PC-9 (cell line): ENCODE measurements at regions not wholly inside any gene's neighbourhood (a gene's known extent, or its start where the extent isn't known, plus 50 kb on each side); places are given as distances from the start of the nearest gene placed in this dataset.
A peak's percentile ranks its signal among the peaks of the same experiment; 100 is the strongest.

Experiments
- BruUV-seq: library from RNA; stranded (reverse); fragments of 400-500 nt; replicated peaks from 2 replicates; lab custom pipeline; 2021; lab: Mats Ljungman, UMichigan
- CTCF ChIA-PET: fragments of 300-600 bp; sonication (Branson Sonifier 250); formaldehyde crosslinking; loops from one replicate; lab custom pipeline; 2022; ENCODE audit warnings: antibody characterized with exemption; lab: Charles Lee
- POLR2A ChIA-PET: fragments of 300-600 bp; sonication (Branson Sonifier 250); formaldehyde crosslinking; loops from one replicate; lab custom pipeline; 2022; ENCODE audit warnings: antibody characterized with exemption; ENCODE audit not compliant: unreplicated experiment; lab: Charles Lee
- DNase-seq, 2 experiments: peaks; one replicate each; pipeline versions ENCODE4 v3.0.0 to v3.0.0-alpha.2; 2015 to 2022; ENCODE audit warnings: mixed read lengths in 1 of 2
- H2AFZ ChIP-seq: fragments of 200-600 bp; sonication (generic); 2 replicates; pipeline ENCODE4 v1.8.1; 2017; ENCODE audit warnings: antibody characterized with exemption
- H3F3A ChIP-seq: fragments of 200-600 bp; sonication (generic); 2 replicates; pipeline ENCODE4 v1.8.1; 2017; ENCODE audit warnings: antibody characterized with exemption, mild to moderate bottlenecking, low read depth; ENCODE audit not compliant: insufficient read depth
- H3K27ac ChIP-seq: fragments of 200-600 bp; sonication (generic); 2 replicates; pipeline ENCODE4 v1.6.1; 2016; ENCODE audit warnings: mixed run types
- H3K27me3 ChIP-seq: fragments of 200-600 bp; sonication (generic); 2 replicates; pipeline ENCODE4 v1.6.1; 2016; ENCODE audit warnings: low read depth, mixed run types; ENCODE audit not compliant: insufficient read depth
- H3K36me3 ChIP-seq: fragments of 200-600 bp; sonication (generic); 2 replicates; pipeline ENCODE4 v1.6.1; 2016; ENCODE audit warnings: low read depth, mixed run types
- H3K4me1 ChIP-seq: fragments of 200-600 bp; sonication (generic); replicated peaks from 2 replicates; pipeline ENCODE4 v1.6.1; 2016; ENCODE audit warnings: mixed run types; ENCODE audit not compliant: insufficient read depth
- H3K4me2 ChIP-seq: fragments of 200-600 bp; sonication (generic); 2 replicates; pipeline ENCODE4 v1.6.1; 2017; ENCODE audit warnings: mixed run types
- H3K4me3 ChIP-seq: fragments of 200-600 bp; sonication (generic); 2 replicates; pipeline ENCODE4 v1.6.1; 2016; ENCODE audit warnings: mixed run types
- H3K79me2 ChIP-seq: fragments of 200-600 bp; sonication (generic); 2 replicates; pipeline ENCODE4 v1.6.1; 2017; ENCODE audit warnings: low read depth, mixed run types
- H3K9me2 ChIP-seq: fragments of 200-600 bp; sonication (generic); 2 replicates; pipeline ENCODE4 v1.8.1; 2017; ENCODE audit warnings: mild to moderate bottlenecking; ENCODE audit not compliant: insufficient read depth
- H3K9me3 ChIP-seq: fragments of 200-600 bp; sonication (generic); 2 replicates; pipeline ENCODE4 v1.8.1; 2016; ENCODE audit warnings: low read depth; ENCODE audit not compliant: insufficient read depth
- H4K20me1 ChIP-seq: fragments of 200-600 bp; sonication (generic); 2 replicates; pipeline ENCODE4 v1.8.1; 2017; ENCODE audit not compliant: insufficient read depth
- EZH2 ChIP-seq: fragments of 200-600 bp; sonication (generic); IDR thresholded peaks from 2 replicates; pipeline ENCODE4 v1.8.0; 2017; ENCODE audit warnings: antibody characterized with exemption, low read depth
- intact Hi-C: fragments of 100-400 bp; cut with micrococcal nuclease; formaldehyde crosslinking; loops from one replicate; pipeline ENCODE4 v1.10.0; 2022; ENCODE audit not compliant: unreplicated experiment
- TF ChIP-seq, protein P1 (sequence below): fragments of 200-600 bp; sonication (generic); conservative IDR thresholded peaks from 2 replicates; pipeline ENCODE4 v1.6.1; 2017; ENCODE audit warnings: mixed run types, antibody characterized with exemption, mild to moderate bottlenecking, moderate library complexity

DNA sequence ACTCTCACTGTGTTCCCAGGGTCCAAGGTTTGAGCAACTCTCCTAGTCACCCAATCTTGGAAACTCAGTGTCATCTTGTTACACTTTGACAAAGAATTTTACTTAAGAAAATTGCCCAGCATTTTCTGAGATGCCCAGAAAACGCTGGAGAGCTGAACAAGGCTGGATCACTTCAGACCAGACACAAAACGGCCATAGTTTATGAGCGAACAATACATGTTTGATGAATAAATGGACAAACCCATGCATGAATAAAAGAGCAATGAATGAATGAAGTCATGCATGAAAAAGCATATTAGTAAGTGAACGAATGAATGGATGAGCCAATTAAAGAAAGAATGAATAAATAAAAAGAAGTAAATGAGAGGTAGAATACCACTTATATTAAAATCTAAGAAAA, 103.8 kb downstream of the MATN1 start:
- Histone ChIP-seq H4K20me1 (no peaks in the 10 kb centered on the region), H3K27ac (peak overlapping the region; percentile 85; the same call in 1 of the 2 replicates), H3K79me2 (no peaks in the 10 kb centered on the region), H3K36me3 (no peaks in the 10 kb centered on the region), H3K4me3 (no peak overlapping the region), H3K9me3 (no peaks in the 10 kb centered on the region), H3K9me2 (no peaks in the 10 kb centered on the region), H3F3A (peaks cover 17% of the 10 kb centered on the region; the same call in 1 of the 2 replicates), H3K4me1 (peaks cover 32% of the 10 kb centered on the region), H3K27me3 (no peaks in the 10 kb centered on the region), H3K4me2 (0 out of 2 replicates have a peak overlapping the region, but pooled peaks have one; percentile 60), H2AFZ (no peak overlapping the region)
- no peak for TF ChIP-seq EZH2
- TF ChIP-seq, protein P1, sequence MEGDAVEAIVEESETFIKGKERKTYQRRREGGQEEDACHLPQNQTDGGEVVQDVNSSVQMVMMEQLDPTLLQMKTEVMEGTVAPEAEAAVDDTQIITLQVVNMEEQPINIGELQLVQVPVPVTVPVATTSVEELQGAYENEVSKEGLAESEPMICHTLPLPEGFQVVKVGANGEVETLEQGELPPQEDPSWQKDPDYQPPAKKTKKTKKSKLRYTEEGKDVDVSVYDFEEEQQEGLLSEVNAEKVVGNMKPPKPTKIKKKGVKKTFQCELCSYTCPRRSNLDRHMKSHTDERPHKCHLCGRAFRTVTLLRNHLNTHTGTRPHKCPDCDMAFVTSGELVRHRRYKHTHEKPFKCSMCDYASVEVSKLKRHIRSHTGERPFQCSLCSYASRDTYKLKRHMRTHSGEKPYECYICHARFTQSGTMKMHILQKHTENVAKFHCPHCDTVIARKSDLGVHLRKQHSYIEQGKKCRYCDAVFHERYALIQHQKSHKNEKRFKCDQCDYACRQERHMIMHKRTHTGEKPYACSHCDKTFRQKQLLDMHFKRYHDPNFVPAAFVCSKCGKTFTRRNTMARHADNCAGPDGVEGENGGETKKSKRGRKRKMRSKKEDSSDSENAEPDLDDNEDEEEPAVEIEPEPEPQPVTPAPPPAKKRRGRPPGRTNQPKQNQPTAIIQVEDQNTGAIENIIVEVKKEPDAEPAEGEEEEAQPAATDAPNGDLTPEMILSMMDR = no peak
- DNase-seq = no peak
- no TSS peak for BruUV-seq
- POLR2A ChIA-PET = no interaction called here
- intact Hi-C loops = loop anchor here (2.0 kb wide), 1 partner anchor 97 kb away; no protein-coding TSS in a partner anchor
- CTCF ChIA-PET = no interaction called here

GRCh38 chr1:30618335-30618747, 105.0 kb downstream of the MATN1 start:
- Histone ChIP-seq H3K9me2 (no peaks in the 10 kb centered on the region), H3F3A (peaks cover 17% of the 10 kb centered on the region; the same call in 1 of the 2 replicates), H3K4me1 (peaks cover 37% of the 10 kb centered on the region), H3K9me3 (no peaks in the 10 kb centered on the region), H3K27ac (peak overlapping the region; percentile 85), H4K20me1 (no peaks in the 10 kb centered on the region), H3K27me3 (no peaks in the 10 kb centered on the region), H3K4me2 (peak overlapping the region; percentile 60), H3K36me3 (no peaks in the 10 kb centered on the region), H3K4me3 (no peak overlapping the region), H3K79me2 (no peaks in the 10 kb centered on the region), H2AFZ (no peak overlapping the region)
- DNase-seq = peak; percentile 84 to 89
- no peak for TF ChIP-seq EZH2
- TF ChIP-seq, protein P1 = no peak
- ChIA-PET POLR2A (no interaction called here), CTCF (no interaction called here)
- intact Hi-C loops = loop anchor here (1.0 to 2.0 kb wide), 2 partner anchors 67 to 96 kb away; no protein-coding TSS in a partner anchor
- BruUV-seq = no TSS peak

- POLR2A ChIA-PET = no interaction called here
These were observed 106.6 kb downstream of the MATN1 start for GRCh38 chr1:30616759-30617158.

More at GRCh38 chr1:30616759-30617158, 106.6 kb downstream of the MATN1 start:
- H3K4me3 ChIP-seq = no peak overlapping the region
- intact Hi-C loops = no loop called here
- peaks cover 17% of the 10 kb centered on the region; the same call in 1 of the 2 replicates for H3F3A ChIP-seq
- no peaks in the 10 kb centered on the region for H3K36me3 ChIP-seq
- TF ChIP-seq EZH2 = no peak
- TF ChIP-seq, protein P1 = no peak
- CTCF ChIA-PET = no interaction called here
- no peak for DNase-seq
- no peaks in the 10 kb centered on the region for H3K27me3 ChIP-seq
- no peaks in the 10 kb centered on the region for H3K9me3 ChIP-seq
- no peak overlapping the region for H2AFZ ChIP-seq
- no peaks in the 10 kb centered on the region for H3K79me2 ChIP-seq
- BruUV-seq = no TSS peak
- H3K4me2 ChIP-seq = no peak overlapping the region
- no peak overlapping the region for H3K27ac ChIP-seq
- no peaks in the 10 kb centered on the region for H4K20me1 ChIP-seq
- H3K4me1 ChIP-seq = peaks cover 42% of the 10 kb centered on the region
- H3K9me2 ChIP-seq = no peaks in the 10 kb centered on the region
